Spleen (tissue), 7 donors: ENCODE measurements at regions not wholly inside any gene's neighbourhood (a gene's known extent, or its start where the extent isn't known, plus 50 kb on each side); places are given as distances from the start of the nearest gene placed in this dataset.
"Not testable (repeated sequence)": the region's sequence is repeated elsewhere in the genome, so short reads cannot be mapped to it uniquely, and the experiment has no call there.

Experiments used
- CTCF ChIP-seq, 11 experiments: fragments of 200-600 bp in 7 of 11; fragments of 450-650 bp in 4 of 11; sonication (generic) in 4 of 11; IDR thresholded peaks in 8 of 11; conservative IDR thresholded peaks in 3 of 11; 1 replicate in 7 of 11; 2 replicates in 4 of 11; pipeline versions ENCODE4 v1.4.0 to v1.8.0; 2016 to 2021; ENCODE audit warnings: antibody characterized with exemption in 11 of 11, inconsistent platforms in 4 of 11, mild to moderate bottlenecking in 1 of 11
- POLR2A ChIP-seq, 3 donors: fragments of 450-650 bp; IDR thresholded peaks; one replicate each; pipeline ENCODE4 v1.5.1; 2017; ENCODE audit warnings: antibody characterized with exemption in 3 of 3, mild to moderate bottlenecking in 1 of 3
- POLR2AphosphoS5 ChIP-seq, 3 donors: sonication (generic); formaldehyde crosslinking; IDR thresholded peaks; one replicate each; pipeline ENCODE4 v1.5.1; 2017; ENCODE audit warnings: antibody characterized with exemption in 3 of 3
- donor health status: DM: no; HTN: no; CAD: no; lungs with moderate emphysema.
- donor health status: DM: no; HTN: no; CAD: no.
- donor health status: DM: no; HTN: no; CAD: no.

GRCh38 chr6:81886909-81887308, 134.4 kb upstream of the TENT5A start:
- not testable (repeated sequence) for TF ChIP-seq POLR2AphosphoS5 (IDR thresholded peaks at IDR 0.05); POLR2A (IDR thresholded peaks at IDR 0.05); CTCF (IDR thresholded peaks at IDR 0.05 in 8 of 11, conservative IDR thresholded peaks at IDR 0.05 in 3 of 11)
